Embryonic facial prominence (tissue), 1 donor: ENCODE measurements at regions not wholly inside any gene's neighbourhood (a gene's known extent, or its start where the extent isn't known, plus 50 kb on each side); places are given as distances from the start of the nearest gene placed in this dataset.

Experiments used
- DNase-seq: peaks from one replicate; pipeline ENCODE4 v3.0.0-alpha.2; 2016; ENCODE audit errors: extremely low spot score

DNA sequence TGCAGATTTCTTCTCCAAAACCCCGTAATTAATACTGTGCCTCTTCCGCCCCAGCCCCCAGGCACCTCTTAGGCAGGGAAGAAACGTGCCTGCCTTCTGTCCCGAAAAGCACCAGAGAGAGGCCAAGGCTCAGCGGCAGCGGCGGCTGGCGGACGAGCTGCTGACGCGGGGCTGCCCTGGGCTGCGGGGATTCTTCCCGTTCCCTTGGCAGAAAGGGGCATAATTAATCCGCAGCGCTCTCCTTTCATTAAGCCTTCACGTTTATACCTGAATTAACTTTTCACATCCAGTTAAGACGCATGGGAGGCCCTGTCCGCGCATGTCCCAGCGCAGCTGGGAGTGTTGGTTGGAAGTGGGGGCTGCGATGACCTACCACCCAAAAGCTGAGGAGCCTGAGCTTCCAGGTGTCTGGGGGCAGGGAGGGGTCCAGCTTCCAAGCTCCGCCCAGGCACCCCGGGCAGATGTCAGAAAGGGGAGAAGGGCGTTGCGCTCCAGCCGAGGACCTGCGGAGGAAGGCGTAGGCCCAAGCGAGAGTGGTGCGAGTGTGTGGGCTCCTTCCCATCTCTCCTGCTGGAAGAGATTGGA, 167.4 kb upstream of the LRFN2 start:
- DNase-seq, result no peak

- no peak for DNase-seq
These were observed 166.7 kb upstream of the LRFN2 start for GRCh38 chr6:40753675-40754448.

DNA sequence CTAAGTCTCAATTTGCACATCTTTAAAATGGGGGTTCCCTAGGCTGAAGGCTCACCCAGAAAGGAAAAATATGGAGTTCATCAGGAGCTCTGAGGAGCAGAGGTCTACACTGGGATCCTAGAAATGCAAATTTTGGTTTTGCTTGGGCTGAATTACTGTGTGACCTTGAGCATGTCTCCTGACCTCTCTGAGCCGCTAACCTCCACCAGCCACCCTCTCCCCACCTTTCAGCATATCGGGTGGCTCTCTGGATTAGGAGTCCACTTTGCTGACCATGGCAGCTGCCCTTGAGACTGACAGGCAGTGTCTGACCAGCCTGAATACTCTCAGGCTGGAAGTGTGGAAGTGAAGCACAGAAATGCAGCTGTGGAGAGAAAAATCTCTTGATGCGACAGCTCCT, 165.9 kb upstream of the LRFN2 start:
- no peak for DNase-seq

GRCh38 chr6:40744835-40745234, 157.7 kb upstream of the LRFN2 start:
- DNase-seq, result no peak

DNA sequence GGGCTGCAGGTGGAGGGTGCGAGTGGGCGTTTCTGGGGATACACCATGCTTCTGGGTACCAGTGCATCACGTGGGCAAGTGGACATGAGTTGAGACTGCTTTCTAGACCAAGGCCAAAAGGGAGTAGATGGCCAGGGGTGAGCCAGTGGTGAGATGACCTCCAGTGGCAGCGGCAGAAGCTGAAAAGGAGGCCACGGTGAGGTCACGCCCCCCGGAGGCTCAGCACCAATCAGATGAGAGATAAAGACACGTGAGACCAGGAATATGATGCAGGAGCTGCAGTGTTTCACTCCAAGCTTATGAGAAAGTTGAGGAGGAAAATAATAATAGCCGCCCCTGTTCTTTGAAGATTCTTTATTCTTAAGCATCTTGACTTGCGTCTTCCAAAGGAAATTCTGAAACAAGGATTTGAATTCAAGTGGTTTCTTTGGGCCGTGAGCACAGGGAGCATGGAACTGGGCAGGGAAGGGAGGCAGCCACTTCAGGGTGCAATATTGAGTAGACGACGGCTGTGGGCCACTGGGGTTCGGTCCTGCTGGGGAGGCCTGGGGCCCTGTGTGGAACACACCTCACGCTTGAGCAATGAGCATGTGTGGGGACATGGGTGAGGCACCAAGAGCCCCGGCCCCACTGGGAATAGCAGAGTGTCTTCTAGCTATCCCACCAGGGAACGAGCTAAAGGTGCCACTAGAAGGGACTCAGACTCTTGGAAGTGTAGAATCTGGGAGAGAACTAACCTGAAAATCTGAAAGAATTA, 156.7 kb upstream of the LRFN2 start:
- DNase-seq, result no peak

DNA sequence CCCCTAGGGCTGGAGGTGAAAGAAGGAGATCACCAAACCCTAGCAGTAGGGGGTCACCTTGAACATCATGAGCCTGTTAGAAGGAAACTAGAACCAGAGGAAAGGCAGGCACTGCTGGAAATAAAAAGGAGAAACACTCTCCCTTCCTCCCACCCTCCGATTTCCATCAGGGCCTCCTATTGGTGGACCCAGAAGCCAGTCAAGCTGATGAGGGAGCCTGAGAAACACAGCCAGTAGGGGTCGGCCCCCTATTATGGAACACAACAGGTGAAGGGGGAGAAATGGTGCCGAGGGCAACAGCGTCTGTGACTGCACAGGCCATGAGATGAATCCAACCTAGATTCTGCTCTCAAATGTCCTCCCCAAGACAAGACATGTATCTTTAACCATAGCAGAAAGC, 156.1 kb upstream of the LRFN2 start:
- no peak for DNase-seq

GRCh38 chr6:40740518-40740917, 153.4 kb upstream of the LRFN2 start:
- no peak for DNase-seq

DNA sequence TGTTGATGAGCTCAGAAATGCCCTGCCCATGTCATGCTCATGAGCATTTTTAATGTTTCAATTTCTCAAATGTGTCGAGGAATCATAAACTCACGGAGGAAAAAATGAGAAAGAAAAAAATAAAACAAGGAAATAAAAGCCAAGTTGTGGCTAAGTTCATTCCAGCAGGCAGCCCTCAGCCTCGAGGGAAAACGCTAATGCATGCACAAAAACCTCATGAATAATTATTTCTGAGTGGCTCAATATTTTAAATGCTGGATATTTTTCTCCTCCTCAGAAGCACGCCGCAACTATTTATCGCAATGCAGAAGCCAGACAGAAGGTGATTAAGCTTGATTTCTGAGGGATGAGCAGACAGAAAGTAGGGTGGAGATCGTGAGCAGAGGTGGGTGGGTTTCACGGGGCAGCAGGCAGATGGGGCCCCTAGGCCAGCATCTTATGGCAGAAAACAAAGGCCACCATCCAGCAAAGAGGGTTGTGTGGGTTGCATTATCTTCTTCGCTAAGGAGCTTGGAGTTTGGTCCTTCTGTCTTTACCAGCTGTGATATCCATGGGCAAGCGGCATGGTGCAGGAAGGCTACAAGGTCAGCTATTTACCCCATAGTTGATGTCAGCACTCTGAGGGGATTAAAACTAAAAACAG, 151.5 kb upstream of the LRFN2 start:
- no peak for DNase-seq

DNA sequence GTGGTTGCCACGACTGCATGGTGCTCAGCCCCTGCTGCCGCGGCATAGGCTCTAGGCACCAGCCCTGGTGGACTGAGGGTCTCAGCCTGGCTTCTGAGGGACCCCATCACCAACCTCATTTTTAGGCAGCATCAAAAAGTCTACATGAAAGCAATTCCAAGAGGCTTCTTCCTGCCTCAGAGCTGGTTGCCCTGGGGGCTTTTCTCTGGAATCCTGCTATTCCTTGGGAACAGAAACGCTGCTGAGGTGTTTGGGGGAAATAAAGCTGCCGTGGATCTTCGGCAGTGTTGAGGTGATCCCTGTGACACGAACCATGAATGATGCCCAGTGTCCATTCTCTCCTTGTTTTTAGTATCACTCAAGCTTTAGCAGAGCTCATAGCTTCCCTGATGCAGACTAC, 148.4 kb upstream of the LRFN2 start:
- DNase-seq, result no peak

DNA sequence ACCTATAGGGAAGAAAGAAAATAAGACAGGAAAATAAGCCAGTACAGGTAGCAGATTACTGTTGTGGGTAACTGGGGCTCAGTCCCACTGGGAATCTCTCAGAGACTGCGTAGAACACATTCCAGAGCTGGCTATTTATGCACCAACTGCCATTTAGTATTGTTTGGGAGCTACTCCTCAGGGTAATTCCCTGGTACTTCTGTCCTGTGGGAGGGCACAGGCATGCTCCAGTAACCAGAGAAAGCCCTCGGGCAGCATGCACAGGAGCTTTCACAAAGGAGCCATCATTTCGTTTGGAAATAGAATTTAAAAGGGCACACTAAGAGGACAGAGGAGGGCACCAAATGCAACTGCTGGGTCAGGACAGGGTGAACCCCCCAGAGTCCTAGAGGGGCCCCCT, 148.0 kb upstream of the LRFN2 start:
- DNase-seq, result no peak

DNA sequence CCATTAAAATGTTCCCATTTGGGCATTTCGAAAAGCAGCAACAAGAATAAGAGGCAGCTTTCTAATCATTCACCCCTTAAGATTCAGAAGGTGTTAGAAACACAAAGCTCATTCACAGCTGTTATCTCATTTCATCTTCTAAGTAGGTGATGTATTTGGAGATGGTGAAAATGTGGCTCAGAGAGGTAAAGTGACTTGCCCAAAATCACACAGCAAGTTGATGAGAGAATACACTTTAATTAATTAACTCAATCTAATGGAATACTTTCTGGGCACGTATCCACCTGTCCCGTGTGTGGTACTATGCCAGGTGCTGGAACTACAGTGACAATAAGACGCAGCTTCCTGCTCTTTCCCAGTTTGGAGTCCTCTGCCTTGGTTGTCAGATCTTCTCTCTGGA, 147.4 kb upstream of the LRFN2 start:
- DNase-seq, result no peak

- DNase-seq, result no peak
These were observed 146.7 kb upstream of the LRFN2 start for GRCh38 chr6:40733770-40734396.

DNA sequence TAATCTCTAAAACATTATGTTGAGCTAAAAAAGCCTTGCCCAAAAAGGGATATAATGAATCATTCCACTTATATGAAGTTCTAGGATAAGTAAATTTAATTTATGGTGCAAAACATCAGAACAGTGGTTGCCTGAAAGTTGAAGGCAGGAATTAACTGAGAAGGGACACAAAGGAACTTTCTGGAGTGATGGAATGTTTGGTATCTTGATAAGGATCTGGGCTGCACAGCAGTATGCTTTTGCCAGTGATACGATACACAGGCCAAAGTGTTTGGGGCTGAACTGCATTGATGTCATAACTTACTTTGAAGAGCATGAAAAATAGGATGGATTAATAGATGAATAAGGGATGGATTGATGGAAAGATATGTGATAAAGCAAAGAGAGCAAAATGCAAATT, 146.1 kb upstream of the LRFN2 start:
- no peak for DNase-seq

GRCh38 chr6:40732878-40733277, 145.7 kb upstream of the LRFN2 start:
- DNase-seq, result no peak

DNA sequence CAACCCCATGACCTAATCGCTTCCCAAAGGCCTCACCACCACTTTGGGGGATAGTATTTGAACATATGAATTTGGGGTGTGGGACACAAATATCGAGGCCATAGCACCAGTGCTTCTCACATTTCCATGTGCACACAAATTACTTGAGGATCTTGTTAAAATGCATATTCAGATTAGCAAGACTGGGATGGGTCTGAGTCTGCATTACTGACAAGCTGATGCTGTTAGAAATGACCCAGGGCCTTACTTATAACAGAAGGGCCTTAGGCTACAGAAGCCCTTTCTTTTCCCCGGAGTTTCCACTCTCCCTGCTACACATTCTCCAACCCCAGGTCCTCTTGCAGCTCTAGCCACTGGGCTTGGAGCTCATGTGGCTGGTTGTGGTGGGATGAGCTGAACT, 141.5 kb upstream of the LRFN2 start:
- no peak for DNase-seq

DNA sequence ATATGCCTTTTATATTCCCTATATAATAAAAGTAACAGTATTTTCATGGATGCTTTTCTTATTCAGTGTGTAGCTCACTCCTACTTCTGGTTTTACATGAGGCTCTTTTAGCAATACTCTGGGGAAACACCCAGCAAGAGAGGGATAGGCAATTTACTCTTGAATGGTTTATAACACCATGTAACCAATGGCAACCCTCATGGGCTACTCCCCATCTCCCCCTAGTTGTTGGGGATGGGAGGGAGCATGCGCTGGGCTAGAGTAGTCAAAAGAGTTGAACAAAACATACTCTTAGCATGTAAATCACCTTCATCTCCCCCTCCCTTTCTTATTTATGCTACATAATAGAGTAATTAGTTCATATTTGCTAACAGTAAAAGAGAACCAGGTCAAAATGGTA, 140.1 kb upstream of the LRFN2 start:
- no peak for DNase-seq

GRCh38 chr6:40726853-40727252, 139.7 kb upstream of the LRFN2 start:
- DNase-seq, result no peak

- DNase-seq, result no peak
These were observed 138.2 kb upstream of the LRFN2 start for GRCh38 chr6:40725390-40725789.

DNA sequence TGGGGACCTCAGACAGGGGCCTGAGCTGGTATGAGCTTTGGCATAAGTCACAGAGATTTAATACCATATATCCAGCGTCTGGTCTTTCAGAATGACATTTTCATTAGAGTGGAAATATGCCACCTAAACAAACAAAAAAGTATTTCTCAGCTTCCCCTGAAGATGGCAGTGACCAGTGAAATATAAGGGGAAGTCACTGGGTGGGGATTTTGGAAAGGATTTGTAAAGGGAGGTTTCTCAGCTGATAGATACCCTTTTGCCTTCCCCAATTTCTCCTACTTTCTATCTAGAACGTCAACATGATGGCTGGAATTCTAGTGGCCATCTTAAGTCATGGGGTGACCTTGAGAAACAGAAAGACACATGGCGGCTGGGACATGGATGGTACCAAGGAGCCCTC, 137.7 kb upstream of the LRFN2 start:
- DNase-seq, result no peak

GRCh38 chr6:40723967-40724366, 136.8 kb upstream of the LRFN2 start:
- DNase-seq, result no peak

- no peak for DNase-seq
These were observed 135.5 kb upstream of the LRFN2 start for GRCh38 chr6:40722553-40723258.
